Mesothelial cell of epicardium (in vitro differentiated cells): ENCODE measurements at regions not wholly inside any gene's neighbourhood (a gene's known extent, or its start where the extent isn't known, plus 50 kb on each side); places are given as distances from the start of the nearest gene placed in this dataset.
A peak's percentile ranks its signal among the peaks of the same experiment; 100 is the strongest.

ENCODE experiments used
- DNase-seq, 2 experiments: peaks; one replicate each; pipeline ENCODE4 v3.0.0; 2021; ENCODE audit warnings: low spot score in 2 of 2; ENCODE audit not compliant: unreplicated experiment in 2 of 2
- H3K27ac Mint-ChIP-seq: 2 replicates; pipeline ENCODE4 v1.8.0; 2021; ENCODE audit warnings: mixed read lengths
- H3K27me3 Mint-ChIP-seq: 2 replicates; pipeline ENCODE4 v1.8.0; 2021; ENCODE audit warnings: low read depth, mixed read lengths
- H3K36me3 Mint-ChIP-seq: 2 replicates; pipeline ENCODE4 v1.8.0; 2021; ENCODE audit warnings: mixed read lengths
- H3K4me1 Mint-ChIP-seq: 2 replicates; pipeline ENCODE4 v1.8.0; 2021; ENCODE audit warnings: mixed read lengths
- H3K4me3 Mint-ChIP-seq: 2 replicates; pipeline ENCODE4 v1.8.0; 2021; ENCODE audit warnings: mild to moderate bottlenecking, moderate library complexity, mixed read lengths
- H3K9me3 Mint-ChIP-seq: 2 replicates; pipeline ENCODE4 v1.8.0; 2021; ENCODE audit warnings: mixed read lengths
- CTCF ChIP-seq: fragments of 200-600 bp; sonication (generic); IDR thresholded peaks from one replicate; pipeline ENCODE4 v1.5.0; 2021; ENCODE audit warnings: antibody characterized with exemption; ENCODE audit not compliant: unreplicated experiment

DNA sequence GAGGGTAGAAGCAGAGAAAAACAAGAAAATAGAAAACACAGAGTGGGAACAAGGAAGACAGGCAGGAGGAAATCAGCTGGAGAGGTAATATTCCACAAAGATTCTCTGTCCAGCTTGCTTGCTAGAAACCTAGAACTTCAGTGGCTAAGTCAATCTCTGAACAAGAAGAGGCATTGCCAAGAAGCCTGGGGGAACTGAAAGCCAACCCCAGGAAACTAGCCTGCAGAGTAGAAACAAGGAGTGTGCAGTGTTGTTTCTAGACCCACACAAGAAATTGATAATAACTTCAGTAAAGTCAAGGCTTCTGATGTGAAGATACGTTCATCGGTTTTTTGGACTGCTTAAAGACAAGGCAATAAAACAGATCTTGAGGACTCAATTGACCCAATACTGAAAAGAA is 234.5 kb upstream of the MAP3K1 start:
- no peaks in the 10 kb centered on the region for H3K27me3 Mint-ChIP-seq
- peaks cover 7% of the 10 kb centered on the region for H3K4me1 Mint-ChIP-seq
- DNase-seq = no peak
- no peak overlapping the region for H3K4me3 Mint-ChIP-seq
- TF ChIP-seq CTCF = no peak
- no peaks in the 10 kb centered on the region for H3K36me3 Mint-ChIP-seq
- H3K9me3 Mint-ChIP-seq = peaks cover 14% of the 10 kb centered on the region
- H3K27ac Mint-ChIP-seq = no peak overlapping the region

- Mint-ChIP-seq H3K9me3 (peaks cover 9% of the 10 kb centered on the region), H3K36me3 (peaks cover 1% of the 10 kb centered on the region), H3K4me3 (no peak overlapping the region), H3K4me1 (no peaks in the 10 kb centered on the region), H3K27me3 (no peaks in the 10 kb centered on the region), H3K27ac (no peak overlapping the region)
- TF ChIP-seq CTCF = no peak
- no peak for DNase-seq
These were observed 239.5 kb upstream of the MAP3K1 start for GRCh38 chr5:56575821-56576220.

DNA sequence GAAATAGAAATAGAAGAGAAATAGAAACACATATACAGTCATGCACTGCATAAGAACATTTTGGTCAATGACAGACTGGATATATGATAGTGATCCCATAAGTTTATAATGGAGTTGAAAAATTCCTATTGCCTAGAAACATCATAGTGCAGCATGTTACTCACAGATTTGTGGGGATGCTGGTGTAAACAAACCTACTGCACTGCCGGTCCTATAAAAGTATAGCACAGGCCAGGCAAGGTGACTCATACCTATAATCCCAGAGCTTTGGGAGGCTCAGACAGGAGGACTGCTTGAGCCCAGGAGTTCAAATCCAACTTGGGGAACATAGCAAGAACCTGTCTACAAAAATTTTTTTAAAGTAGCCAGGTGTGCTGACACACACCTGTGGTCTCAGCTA is 240.6 kb upstream of the MAP3K1 start:
- Mint-ChIP-seq H3K27me3 (no peaks in the 10 kb centered on the region), H3K9me3 (peaks cover 9% of the 10 kb centered on the region), H3K4me1 (peaks cover 6% of the 10 kb centered on the region), H3K27ac (no peak overlapping the region), H3K4me3 (no peak overlapping the region), H3K36me3 (peaks cover 1% of the 10 kb centered on the region)
- no peak for DNase-seq
- no peak for TF ChIP-seq CTCF

DNA sequence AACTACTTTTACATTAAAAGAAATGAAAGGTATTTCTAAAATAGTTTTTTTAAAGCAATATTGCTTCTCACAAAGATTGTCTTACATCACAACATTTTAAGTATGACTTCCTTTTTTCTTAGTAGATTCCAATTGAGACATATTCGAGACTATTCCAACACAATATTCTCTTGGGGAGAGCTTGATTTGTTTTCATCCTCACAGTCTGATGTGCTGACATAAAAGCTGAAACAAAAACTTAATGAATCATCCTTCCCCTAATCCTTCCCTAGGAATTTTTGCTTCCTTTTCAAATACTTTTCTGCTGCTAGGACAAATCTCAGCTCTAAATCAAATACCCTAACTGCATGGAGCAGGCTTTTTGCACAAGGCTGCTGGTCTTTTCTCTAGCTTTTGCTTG is 245.8 kb upstream of the MAP3K1 start:
- Mint-ChIP-seq H3K27ac (peak overlapping the region; percentile 76), H3K4me3 (no peak overlapping the region), H3K36me3 (peaks cover 1% of the 10 kb centered on the region), H3K9me3 (peaks cover 9% of the 10 kb centered on the region), H3K27me3 (no peaks in the 10 kb centered on the region), H3K4me1 (peaks cover 50% of the 10 kb centered on the region)
- no peak for DNase-seq
- TF ChIP-seq CTCF = no peak

- peaks cover 51% of the 10 kb centered on the region for H3K4me1 Mint-ChIP-seq
- H3K4me3 Mint-ChIP-seq = no peak overlapping the region
- no peak for TF ChIP-seq CTCF
- H3K36me3 Mint-ChIP-seq = no peaks in the 10 kb centered on the region
- H3K9me3 Mint-ChIP-seq = peaks cover 7% of the 10 kb centered on the region
- H3K27me3 Mint-ChIP-seq = no peaks in the 10 kb centered on the region
- H3K27ac Mint-ChIP-seq = peak overlapping the region; percentile 62
- DNase-seq = no peak
These were observed 246.3 kb upstream of the MAP3K1 start for GRCh38 chr5:56569076-56569475.

GRCh38 chr5:56567278-56567677 is 248.1 kb upstream of the MAP3K1 start:
- Mint-ChIP-seq H3K27ac (peak overlapping the region; percentile 10), H3K9me3 (no peaks in the 10 kb centered on the region), H3K27me3 (no peaks in the 10 kb centered on the region), H3K36me3 (no peaks in the 10 kb centered on the region), H3K4me3 (no peak overlapping the region), H3K4me1 (peaks cover 51% of the 10 kb centered on the region)
- no peak for DNase-seq
- no peak for TF ChIP-seq CTCF
